H9 (cell line): ENCODE measurements at regions not wholly inside any gene's neighbourhood (a gene's known extent, or its start where the extent isn't known, plus 50 kb on each side); places are given as distances from the start of the nearest gene placed in this dataset.

Experiments
- DNase-seq: peaks from one replicate; pipeline ENCODE4 v3.0.0-alpha.2; 2017
- H2AFZ ChIP-seq: one replicate; pipeline ENCODE4 v1.6.1; 2013; ENCODE audit warnings: mild to moderate bottlenecking, low read length, control low read depth, moderate library complexity
- H2AK5ac ChIP-seq: 2 replicates; pipeline ENCODE4 v1.6.1; 2013; ENCODE audit warnings: low read length, control low read depth, mixed read lengths; ENCODE audit not compliant: insufficient read length
- H2BK120ac ChIP-seq: one replicate; pipeline ENCODE4 v1.6.1; 2013; ENCODE audit warnings: low read depth, mild to moderate bottlenecking, low read length, control low read depth, inconsistent platforms; ENCODE audit not compliant: poor library complexity, severe bottlenecking
- H2BK12ac ChIP-seq: 2 replicates; pipeline ENCODE4 v1.6.1; 2013; ENCODE audit warnings: low read length, control low read depth, mixed read lengths, low read depth; ENCODE audit not compliant: insufficient read length
- H2BK15ac ChIP-seq: 2 replicates; pipeline ENCODE4 v1.6.1; 2013; ENCODE audit warnings: low read depth, low read length, control low read depth
- H2BK20ac ChIP-seq: one replicate; pipeline ENCODE4 v1.6.1; 2013; ENCODE audit warnings: low read depth, mild to moderate bottlenecking, low read length, control low read depth, inconsistent platforms; ENCODE audit not compliant: poor library complexity, severe bottlenecking
- H2BK5ac ChIP-seq: 2 replicates; pipeline ENCODE4 v1.6.1; 2013; ENCODE audit warnings: low read length, control low read depth, mixed read lengths; ENCODE audit not compliant: insufficient read length
- H3K14ac ChIP-seq: 2 replicates; pipeline ENCODE4 v1.6.1; 2013; ENCODE audit warnings: low read length, control low read depth; ENCODE audit not compliant: insufficient read depth
- H3K18ac ChIP-seq: 2 replicates; pipeline ENCODE4 v1.6.1; 2013; ENCODE audit warnings: low read depth, mild to moderate bottlenecking, mixed read lengths, low read length, control low read depth; ENCODE audit not compliant: insufficient read length
- H3K23ac ChIP-seq: 2 replicates; pipeline ENCODE4 v1.6.1; 2013; ENCODE audit warnings: low read length, control low read depth, mixed read lengths, low read depth; ENCODE audit not compliant: insufficient read length
- H3K23me2 ChIP-seq: 2 replicates; pipeline ENCODE4 v1.6.1; 2013; ENCODE audit warnings: low read depth, mild to moderate bottlenecking, mixed read lengths, low read length, control low read depth; ENCODE audit not compliant: insufficient read length, poor library complexity, severe bottlenecking
- H3K27ac ChIP-seq: 2 replicates; pipeline ENCODE4 v1.5.1; 2013; ENCODE audit warnings: low read length, control low read depth, mixed read lengths, low read depth; ENCODE audit not compliant: insufficient read length
- H3K27me3 ChIP-seq: 2 replicates; pipeline ENCODE4 v1.6.1; 2013; ENCODE audit warnings: low read length, control low read depth, inconsistent platforms; ENCODE audit not compliant: insufficient read depth
- H3K4ac ChIP-seq: 2 replicates; pipeline ENCODE4 v1.6.1; 2013; ENCODE audit warnings: low read depth, mild to moderate bottlenecking, control low read depth, inconsistent platforms, low read length, moderate library complexity
- H3K4me1 ChIP-seq: 2 replicates; pipeline ENCODE4 v1.6.1; 2013; ENCODE audit warnings: low read length, control low read depth, inconsistent platforms; ENCODE audit not compliant: insufficient read depth
- H3K4me2 ChIP-seq: 2 replicates; pipeline ENCODE4 v1.6.1; 2013; ENCODE audit warnings: low read length, control low read depth, mixed read lengths; ENCODE audit not compliant: insufficient read length, insufficient read depth
- H3K56ac ChIP-seq: 2 replicates; pipeline ENCODE4 v1.6.1; 2013; ENCODE audit warnings: low read depth, mild to moderate bottlenecking, mixed read lengths, low read length, control low read depth; ENCODE audit not compliant: insufficient read length
- H3K79me1 ChIP-seq: 2 replicates; pipeline ENCODE4 v1.6.1; 2013; ENCODE audit warnings: low read depth, mild to moderate bottlenecking, moderate library complexity, low read length, control low read depth, inconsistent platforms; ENCODE audit not compliant: insufficient read depth, poor library complexity, severe bottlenecking
- H3K79me2 ChIP-seq: 2 replicates; pipeline ENCODE4 v1.6.1; 2013; ENCODE audit warnings: low read length, control low read depth, inconsistent platforms; ENCODE audit not compliant: insufficient read depth
- H3K9ac ChIP-seq: 2 replicates; pipeline ENCODE4 v1.6.1; 2013; ENCODE audit warnings: low read length, control low read depth, mixed read lengths; ENCODE audit not compliant: insufficient read length; ENCODE audit errors: extremely low read depth
- H3K9me3 ChIP-seq: one replicate; pipeline ENCODE4 v1.6.1; 2013; ENCODE audit warnings: low read depth, low read length, inconsistent platforms; ENCODE audit not compliant: control insufficient read depth
- H3T11ph ChIP-seq: one replicate; pipeline ENCODE4 v1.6.1; 2013; ENCODE audit warnings: mild to moderate bottlenecking, low read length, control low read depth, inconsistent platforms
- H4K20me1 ChIP-seq: one replicate; pipeline ENCODE4 v1.6.1; 2013; ENCODE audit not compliant: control insufficient read depth, insufficient read length, insufficient read depth
- H4K5ac ChIP-seq: 2 replicates; pipeline ENCODE4 v1.6.1; 2013; ENCODE audit warnings: low read depth, mild to moderate bottlenecking, mixed read lengths, low read length, control low read depth; ENCODE audit not compliant: insufficient read length
- H4K8ac ChIP-seq: replicated peaks from 2 replicates; pipeline ENCODE4 v1.6.1; 2013; ENCODE audit warnings: low read length, control low read depth, mixed read lengths, low read depth; ENCODE audit not compliant: insufficient read length
- H4K91ac ChIP-seq: 2 replicates; pipeline ENCODE4 v1.6.1; 2013; ENCODE audit warnings: low read depth, mild to moderate bottlenecking, moderate library complexity, mixed read lengths, low read length, control low read depth; ENCODE audit not compliant: insufficient read length
- H3K27ac Mint-ChIP-seq, 3 experiments: 2 replicates in 2 of 3; 3 replicates in 1 of 3; pipeline ENCODE4 v1.8.0; 2020 to 2021; ENCODE audit warnings: mixed read lengths in 3 of 3, mild to moderate bottlenecking in 1 of 3, moderate library complexity in 1 of 3
- H3K27me3 Mint-ChIP-seq: 2 replicates; pipeline ENCODE4 v1.8.0; 2021; ENCODE audit warnings: low read depth, mild to moderate bottlenecking, moderate library complexity, mixed read lengths
- H3K36me3 Mint-ChIP-seq, 3 experiments: 2 replicates in 2 of 3; 3 replicates in 1 of 3; pipeline ENCODE4 v1.8.0; 2020 to 2021; ENCODE audit warnings: low read depth in 3 of 3, mixed read lengths in 3 of 3; ENCODE audit not compliant: insufficient read depth in 1 of 3
- H3K4me1 Mint-ChIP-seq, 2 experiments: 2 replicates each; pipeline ENCODE4 v1.8.0; 2020; ENCODE audit warnings: mixed read lengths in 2 of 2
- H3K4me3 Mint-ChIP-seq, 2 experiments: 2 replicates in 1 of 2; 3 replicates in 1 of 2; pipeline ENCODE4 v1.8.0; 2020 to 2021; ENCODE audit warnings: mild to moderate bottlenecking in 2 of 2, mixed read lengths in 2 of 2, moderate library complexity in 1 of 2
- H3K9me3 Mint-ChIP-seq, 2 experiments: 2 replicates in 1 of 2; 3 replicates in 1 of 2; pipeline ENCODE4 v1.8.0; 2020; ENCODE audit warnings: mild to moderate bottlenecking in 2 of 2, mixed read lengths in 2 of 2, moderate library complexity in 1 of 2
- CTCF ChIP-seq: fragments of 200-600 bp; sonication (generic); conservative IDR thresholded peaks from 3 replicates; pipeline ENCODE4 v1.8.0; 2021; ENCODE audit warnings: antibody characterized with exemption, mild to moderate bottlenecking
- WGBS: extraction: QIAGEN DNeasy Blood & Tissue Kit; methylation state at CpG from one replicate; pipeline ENCODE4 v1.1.7; 2013; ENCODE audit warnings: missing lambda C conversion rate, low lambda C conversion rate, mixed read lengths; ENCODE audit not compliant: insufficient read length; ENCODE audit errors: extremely low coverage; 5-methylcytosine and 5-hydroxymethylcytosine counted together

GRCh38 chr9:684054-684890 is 157.2 kb upstream of the DMRT1 start:
- H3K27me3 ChIP-seq = no peaks in the 10 kb centered on the region
- H3K27me3 Mint-ChIP-seq = no peaks in the 10 kb centered on the region
- TF ChIP-seq CTCF = no peak
- no peak overlapping the region for H3K9ac ChIP-seq
- no peak overlapping the region for H4K5ac ChIP-seq
- H3K4me1 ChIP-seq = peaks cover 2% of the 10 kb centered on the region; the same call in 1 of the 2 replicates
- no peaks in the 10 kb centered on the region for H3K79me1 ChIP-seq
- no peak overlapping the region for H2BK20ac ChIP-seq
- H2AK5ac ChIP-seq = no peak overlapping the region
- no peak overlapping the region for H3K23ac ChIP-seq
- H3K4me3 Mint-ChIP-seq = peak overlapping the region in 1 of 2 experiments; percentile 57; a peak in 3 of 5 replicates
- no peaks in the 10 kb centered on the region for H3K9me3 ChIP-seq
- H2BK5ac ChIP-seq = no peak overlapping the region
- no peak overlapping the region for H3K4ac ChIP-seq
- peaks cover 32 to 36% of the 10 kb centered on the region in 2 experiments for H3K4me1 Mint-ChIP-seq
- no peak overlapping the region for H2BK15ac ChIP-seq
- no peak overlapping the region for H4K8ac ChIP-seq
- no peak overlapping the region for H2AFZ ChIP-seq
- peak overlapping the region; percentile 37 to 72 (median 50); a peak in 5 of 7 replicates for H3K27ac Mint-ChIP-seq
- peak overlapping the region; percentile 37 for H3K4me2 ChIP-seq
- H4K20me1 ChIP-seq = no peaks in the 10 kb centered on the region
- H3T11ph ChIP-seq = no peak overlapping the region
- peak; percentile 44 for DNase-seq
- no peak overlapping the region for H3K18ac ChIP-seq
- no peak overlapping the region for H3K56ac ChIP-seq
- no peak overlapping the region for H2BK12ac ChIP-seq
- H3K23me2 ChIP-seq = no peaks in the 10 kb centered on the region
- H4K91ac ChIP-seq = no peak overlapping the region
- no peak overlapping the region for H2BK120ac ChIP-seq
- peak overlapping the region; percentile 17 for H3K27ac ChIP-seq
- no peaks in the 10 kb centered on the region for H3K79me2 ChIP-seq
- no CpG with 5 or more reads among the region's 9 CpGs for WGBS
- H3K36me3 Mint-ChIP-seq = peaks cover 0 to 15% (median 8%) of the 10 kb centered on the region in 3 experiments; a peak in 4 of 7 replicates
- H3K14ac ChIP-seq = no peak overlapping the region
- peaks cover 2 to 9% of the 10 kb centered on the region in 2 experiments; a peak in 2 of 5 replicates for H3K9me3 Mint-ChIP-seq
